Sigmoid colon (tissue), 4 donors: ENCODE measurements at regions not wholly inside any gene's neighbourhood (a gene's known extent, or its start where the extent isn't known, plus 50 kb on each side); places are given as distances from the start of the nearest gene placed in this dataset.

Experiments used
- EP300 ChIP-seq, 4 donors: sonication (generic); formaldehyde crosslinking; IDR thresholded peaks; one replicate each; pipeline ENCODE4 v1.6.1; 2017; ENCODE audit warnings: antibody characterized with exemption in 4 of 4
- POLR2AphosphoS5 ChIP-seq, 4 donors: sonication (generic); formaldehyde crosslinking; IDR thresholded peaks; one replicate each; pipeline ENCODE4 v1.6.1; 2017; ENCODE audit warnings: antibody characterized with exemption in 4 of 4
- TF ChIP-seq, protein P1 (sequence below), 4 experiments: fragments of 450-650 bp in 3 of 4; fragments of 200-600 bp in 1 of 4; IDR thresholded peaks; one replicate each; pipeline ENCODE4 v1.5.1; 2016 to 2019; ENCODE audit warnings: antibody characterized with exemption in 4 of 4, mild to moderate bottlenecking in 3 of 4, moderate library complexity in 2 of 4

DNA sequence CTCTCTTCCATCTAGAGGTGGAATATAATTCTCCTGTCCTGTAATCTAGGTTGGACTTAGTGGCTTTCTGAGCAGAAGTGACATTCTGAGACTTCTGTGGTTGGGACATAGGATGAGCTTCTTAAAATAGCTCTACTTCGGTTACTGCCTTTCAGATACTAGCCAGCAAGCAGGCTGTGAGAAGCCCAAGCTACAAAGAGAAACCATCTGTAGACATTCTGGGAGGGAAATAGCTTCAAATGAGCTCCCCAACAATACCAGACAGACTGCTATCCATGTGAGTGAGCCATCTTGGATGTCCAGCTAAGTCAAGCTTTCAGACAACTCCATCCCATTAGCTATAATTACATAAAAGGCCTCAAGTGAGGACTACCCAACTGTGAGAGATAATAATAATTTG lies 568.9 kb downstream of the DMRTA1 start:
- TF ChIP-seq, protein P1, sequence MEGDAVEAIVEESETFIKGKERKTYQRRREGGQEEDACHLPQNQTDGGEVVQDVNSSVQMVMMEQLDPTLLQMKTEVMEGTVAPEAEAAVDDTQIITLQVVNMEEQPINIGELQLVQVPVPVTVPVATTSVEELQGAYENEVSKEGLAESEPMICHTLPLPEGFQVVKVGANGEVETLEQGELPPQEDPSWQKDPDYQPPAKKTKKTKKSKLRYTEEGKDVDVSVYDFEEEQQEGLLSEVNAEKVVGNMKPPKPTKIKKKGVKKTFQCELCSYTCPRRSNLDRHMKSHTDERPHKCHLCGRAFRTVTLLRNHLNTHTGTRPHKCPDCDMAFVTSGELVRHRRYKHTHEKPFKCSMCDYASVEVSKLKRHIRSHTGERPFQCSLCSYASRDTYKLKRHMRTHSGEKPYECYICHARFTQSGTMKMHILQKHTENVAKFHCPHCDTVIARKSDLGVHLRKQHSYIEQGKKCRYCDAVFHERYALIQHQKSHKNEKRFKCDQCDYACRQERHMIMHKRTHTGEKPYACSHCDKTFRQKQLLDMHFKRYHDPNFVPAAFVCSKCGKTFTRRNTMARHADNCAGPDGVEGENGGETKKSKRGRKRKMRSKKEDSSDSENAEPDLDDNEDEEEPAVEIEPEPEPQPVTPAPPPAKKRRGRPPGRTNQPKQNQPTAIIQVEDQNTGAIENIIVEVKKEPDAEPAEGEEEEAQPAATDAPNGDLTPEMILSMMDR (IDR thresholded peaks at IDR 0.05) = no peak
- TF ChIP-seq POLR2AphosphoS5 (IDR thresholded peaks at IDR 0.05) = no peak
- no peak for TF ChIP-seq EP300 (IDR thresholded peaks at IDR 0.05)
